ENCODE measurements at regions not wholly inside any gene's neighbourhood (a gene's known extent, or its start where the extent isn't known, plus 50 kb on each side); places are given as distances from the start of the nearest gene placed in this dataset.

- TF ChIP-seq CTCF (IDR thresholded peaks at IDR 0.05) (no peak), EZH2phosphoT487 (IDR thresholded peaks at IDR 0.05) (no peak), EZH2 (IDR thresholded peaks at IDR 0.05) (no peak)
Observed at GRCh38 chr1:98453066-98453465, 208.5 kb upstream of the SNX7 start.

Measured in neural progenitor cell (in vitro differentiated cells).